ENCODE measurements at regions not wholly inside any gene's neighbourhood (a gene's known extent, or its start where the extent isn't known, plus 50 kb on each side); places are given as distances from the start of the nearest gene placed in this dataset.

GRCh38 chr6:141260627-141261015, 872.1 kb upstream of the GJE1 start:
- TF ChIP-seq CTCF (IDR thresholded peaks at IDR 0.05; ENCODE audit: insufficient read depth, low read depth, low read length) (no peak), EZH2 (IDR thresholded peaks at IDR 0.05; ENCODE audit: insufficient read depth, low read length) (no peak)
